PC-3 (cell line): ENCODE measurements at regions not wholly inside any gene's neighbourhood (a gene's known extent, or its start where the extent isn't known, plus 50 kb on each side); places are given as distances from the start of the nearest gene placed in this dataset.

Experiments used
- ATAC-seq: fragments of 200-7000 bp; cut with Tn5 transposase; 2 replicates; pipeline ENCODE4 v1.9.1; 2020; ENCODE audit warnings: mild to moderate bottlenecking, moderate library complexity
- BruUV-seq: library from RNA; stranded (reverse); fragments of 400-500 nt; replicated peaks from 2 replicates; lab custom pipeline; 2021; lab: Mats Ljungman, UMichigan
- CTCF ChIA-PET: fragments of 300-600 bp; sonication (Branson Sonifier 250); formaldehyde crosslinking; loops from one replicate; lab custom pipeline; 2022; ENCODE audit warnings: antibody characterized with exemption; lab: Charles Lee
- POLR2A ChIA-PET: fragments of 300-600 bp; sonication (Branson Sonifier 250); formaldehyde crosslinking; loops from one replicate; lab custom pipeline; 2022; ENCODE audit warnings: antibody characterized with exemption; ENCODE audit not compliant: unreplicated experiment; lab: Charles Lee
- DNase-seq: peaks from one replicate; pipeline ENCODE4 v3.0.0-alpha.2; 2015
- H2AFZ ChIP-seq: fragments of 300-600 bp; sonication (generic); 2 replicates; pipeline ENCODE4 v1.6.0; 2016; ENCODE audit warnings: antibody characterized with exemption, low read length
- H3F3A ChIP-seq: fragments of 300-600 bp; sonication (generic); one replicate; pipeline ENCODE4 v1.6.0; 2017; ENCODE audit warnings: antibody characterized with exemption, low read length, control low read depth, mild to moderate bottlenecking; ENCODE audit not compliant: unreplicated experiment
- H3K27ac ChIP-seq: fragments of 300-600 bp; sonication (generic); 2 replicates; pipeline ENCODE4 v1.5.1; 2016; ENCODE audit warnings: mild to moderate bottlenecking, low read length
- H3K27me3 ChIP-seq: fragments of 300-600 bp; sonication (generic); 2 replicates; pipeline ENCODE4 v1.6.1; 2016; ENCODE audit warnings: low read length, mixed read lengths
- H3K36me3 ChIP-seq: fragments of 300-600 bp; sonication (generic); 2 replicates; pipeline ENCODE4 v1.6.1; 2016; ENCODE audit warnings: low read depth, mixed run types, low read length, mixed read lengths
- H3K4me1 ChIP-seq: fragments of 300-600 bp; sonication (generic); 2 replicates; pipeline ENCODE4 v1.5.1; 2016; ENCODE audit warnings: low read length; ENCODE audit not compliant: insufficient read depth
- H3K4me2 ChIP-seq: fragments of 300-600 bp; sonication (generic); 2 replicates; pipeline ENCODE4 v1.6.0; 2016; ENCODE audit warnings: low read length
- H3K4me3 ChIP-seq: fragments of 300-600 bp; sonication (generic); 2 replicates; pipeline ENCODE4 v1.5.1; 2016; ENCODE audit warnings: mild to moderate bottlenecking, low read length, mixed read lengths
- H3K79me2 ChIP-seq: fragments of 300-600 bp; sonication (generic); 2 replicates; pipeline ENCODE4 v1.6.1; 2017; ENCODE audit warnings: low read length, mixed read lengths
- H3K9ac ChIP-seq: fragments of 300-600 bp; sonication (generic); 2 replicates; pipeline ENCODE4 v1.6.0; 2016; ENCODE audit warnings: mild to moderate bottlenecking, low read length
- H3K9me2 ChIP-seq: fragments of 300-600 bp; sonication (generic); replicated peaks from 2 replicates; pipeline ENCODE4 v1.6.1; 2016; ENCODE audit warnings: mixed run types, low read length, mixed read lengths
- H3K9me3 ChIP-seq: fragments of 300-600 bp; sonication (generic); 2 replicates; pipeline ENCODE4 v1.6.1; 2016; ENCODE audit warnings: low read length, mixed read lengths
- H4K20me1 ChIP-seq: fragments of 300-600 bp; sonication (generic); 2 replicates; pipeline ENCODE4 v1.6.1; 2016; ENCODE audit warnings: low read length, mixed read lengths
- EZH2 ChIP-seq: fragments of 300-600 bp; sonication (generic); IDR thresholded peaks from one replicate; pipeline ENCODE4 v1.6.1; 2017; ENCODE audit warnings: antibody characterized with exemption, mild to moderate bottlenecking, low read length; ENCODE audit not compliant: unreplicated experiment
- EZH2phosphoT487 ChIP-seq: fragments of 300-600 bp; sonication (generic); IDR thresholded peaks from 2 replicates; pipeline ENCODE4 v1.6.1; 2018; ENCODE audit warnings: mild to moderate bottlenecking, antibody characterized with exemption, low read length, borderline replicate concordance
- intact Hi-C: fragments of 100-400 bp; cut with micrococcal nuclease; formaldehyde crosslinking; loops from 2 replicates; pipeline ENCODE4 v1.9.0; 2023
- TF ChIP-seq, protein P1 (sequence below): fragments of 300-600 bp; sonication (generic); conservative IDR thresholded peaks from 2 replicates; pipeline ENCODE4 v1.5.1; 2017; ENCODE audit warnings: antibody characterized with exemption, low read depth, mild to moderate bottlenecking, low read length

DNA sequence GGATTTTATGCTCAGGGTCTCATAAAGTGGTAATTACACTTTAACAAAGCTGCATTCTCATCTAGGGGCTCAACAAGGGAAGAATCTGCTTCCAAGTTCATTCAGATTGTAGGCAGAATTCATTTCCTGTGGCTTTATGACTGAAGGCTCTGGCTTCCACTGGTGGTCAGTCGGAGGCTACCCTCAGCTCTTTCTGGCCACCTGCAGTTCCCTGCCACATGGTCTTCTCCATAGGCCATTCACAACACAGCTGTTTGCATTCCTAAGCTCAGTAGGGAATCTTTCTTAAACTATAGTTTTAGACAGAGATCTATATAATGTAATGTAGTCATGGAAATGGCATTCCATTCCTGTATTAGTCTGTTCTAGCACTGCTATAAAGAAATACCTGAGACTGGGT, 973.0 kb upstream of the SLIT2 start:
- POLR2A ChIA-PET, result no interaction called here
- no peaks in the 10 kb centered on the region for H3K36me3 ChIP-seq
- BruUV-seq, result no TSS peak
- DNase-seq, result no peak
- intact Hi-C loops, result no loop called here
- H3K9ac ChIP-seq, result no peak overlapping the region
- no peak overlapping the region for H3K4me2 ChIP-seq
- H3K4me1 ChIP-seq, result no peaks in the 10 kb centered on the region
- no peak overlapping the region for H3K27ac ChIP-seq
- CTCF ChIA-PET, result no interaction called here
- ATAC-seq, result no peak
- H3K9me2 ChIP-seq, result no peaks in the 10 kb centered on the region
- H3F3A ChIP-seq, result no peaks in the 10 kb centered on the region
- H3K9me3 ChIP-seq, result no peaks in the 10 kb centered on the region
- no peak overlapping the region for H3K4me3 ChIP-seq
- no peaks in the 10 kb centered on the region for H4K20me1 ChIP-seq
- no peaks in the 10 kb centered on the region for H3K79me2 ChIP-seq
- H2AFZ ChIP-seq, result no peak overlapping the region
- TF ChIP-seq, protein P1, sequence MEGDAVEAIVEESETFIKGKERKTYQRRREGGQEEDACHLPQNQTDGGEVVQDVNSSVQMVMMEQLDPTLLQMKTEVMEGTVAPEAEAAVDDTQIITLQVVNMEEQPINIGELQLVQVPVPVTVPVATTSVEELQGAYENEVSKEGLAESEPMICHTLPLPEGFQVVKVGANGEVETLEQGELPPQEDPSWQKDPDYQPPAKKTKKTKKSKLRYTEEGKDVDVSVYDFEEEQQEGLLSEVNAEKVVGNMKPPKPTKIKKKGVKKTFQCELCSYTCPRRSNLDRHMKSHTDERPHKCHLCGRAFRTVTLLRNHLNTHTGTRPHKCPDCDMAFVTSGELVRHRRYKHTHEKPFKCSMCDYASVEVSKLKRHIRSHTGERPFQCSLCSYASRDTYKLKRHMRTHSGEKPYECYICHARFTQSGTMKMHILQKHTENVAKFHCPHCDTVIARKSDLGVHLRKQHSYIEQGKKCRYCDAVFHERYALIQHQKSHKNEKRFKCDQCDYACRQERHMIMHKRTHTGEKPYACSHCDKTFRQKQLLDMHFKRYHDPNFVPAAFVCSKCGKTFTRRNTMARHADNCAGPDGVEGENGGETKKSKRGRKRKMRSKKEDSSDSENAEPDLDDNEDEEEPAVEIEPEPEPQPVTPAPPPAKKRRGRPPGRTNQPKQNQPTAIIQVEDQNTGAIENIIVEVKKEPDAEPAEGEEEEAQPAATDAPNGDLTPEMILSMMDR, result no peak
- TF ChIP-seq EZH2phosphoT487 (no peak), EZH2 (no peak)
- H3K27me3 ChIP-seq, result no peaks in the 10 kb centered on the region

DNA sequence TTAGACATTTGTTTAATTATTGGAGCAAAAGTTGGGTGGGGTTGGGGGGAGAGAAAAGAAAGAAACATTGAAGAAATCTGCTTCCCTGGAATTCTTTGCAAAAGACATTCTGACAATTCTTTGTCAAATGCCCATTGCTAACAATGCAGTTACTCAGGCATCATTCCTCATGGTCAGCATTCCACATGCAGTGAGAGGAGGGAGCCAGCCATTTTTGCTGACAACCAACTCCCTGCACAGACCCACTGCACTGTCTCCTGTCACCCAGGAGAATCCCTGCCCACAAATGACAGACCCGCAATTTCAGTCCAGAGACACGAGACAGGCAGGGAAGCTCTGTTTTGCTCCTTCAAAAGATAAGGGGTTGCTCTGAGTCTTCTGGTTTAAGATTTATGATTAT, 985.1 kb upstream of the SLIT2 start:
- Histone ChIP-seq H2AFZ (no peak overlapping the region), H3K9me2 (no peaks in the 10 kb centered on the region), H3K4me3 (no peak overlapping the region), H3K36me3 (no peaks in the 10 kb centered on the region), H3K79me2 (no peaks in the 10 kb centered on the region), H3K27ac (no peak overlapping the region), H3K4me1 (no peaks in the 10 kb centered on the region), H3K9ac (no peak overlapping the region), H3K4me2 (no peak overlapping the region), H3F3A (no peaks in the 10 kb centered on the region), H3K27me3 (no peaks in the 10 kb centered on the region), H3K9me3 (no peaks in the 10 kb centered on the region), H4K20me1 (no peaks in the 10 kb centered on the region)
- ATAC-seq (no peak), DNase-seq (no peak)
- intact Hi-C loops, result no loop called here
- BruUV-seq, result no TSS peak
- POLR2A ChIA-PET, result no interaction called here
- CTCF ChIA-PET, result no interaction called here
- TF ChIP-seq EZH2 (no peak), EZH2phosphoT487 (no peak)
- TF ChIP-seq, protein P1, result no peak

DNA sequence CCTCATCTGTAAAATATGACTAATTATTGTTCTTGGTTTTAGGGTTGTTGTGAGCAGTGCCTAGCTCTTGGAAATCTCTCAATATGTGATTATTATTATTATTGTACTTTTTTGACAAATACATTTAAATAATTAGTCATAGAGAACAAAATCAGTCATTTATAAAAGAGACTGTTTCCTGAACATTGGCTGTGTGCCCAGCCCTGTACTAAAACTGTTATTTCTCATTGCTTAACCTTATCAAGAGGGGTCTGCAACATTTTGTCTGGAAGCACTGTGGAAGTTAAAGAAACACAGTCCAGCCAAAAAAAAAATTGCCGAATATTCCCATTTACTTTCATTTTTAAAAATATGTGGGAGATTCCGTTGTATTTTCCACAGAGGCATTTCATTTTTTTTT, 989.2 kb upstream of the SLIT2 start:
- no peak for ATAC-seq

More for the DNA sequence above, 989.2 kb upstream of the SLIT2 start:
- no peak overlapping the region for H3K4me3 ChIP-seq
- H2AFZ ChIP-seq, result no peak overlapping the region
- intact Hi-C loops, result no loop called here
- ChIA-PET CTCF (no interaction called here), POLR2A (no interaction called here)
- H3K27ac ChIP-seq, result no peak overlapping the region
- H3K4me1 ChIP-seq, result no peaks in the 10 kb centered on the region
- H3K79me2 ChIP-seq, result no peaks in the 10 kb centered on the region
- 0 out of 2 replicates have a peak overlapping the region, but pooled peaks have one; percentile 7 for H3K4me2 ChIP-seq
- TF ChIP-seq, protein P1, result no peak
- TF ChIP-seq EZH2, result no peak
- TF ChIP-seq EZH2phosphoT487, result no peak
- no peaks in the 10 kb centered on the region for H3F3A ChIP-seq
- no peak overlapping the region for H3K9ac ChIP-seq
- no peaks in the 10 kb centered on the region for H3K9me2 ChIP-seq
- DNase-seq, result no peak
- no TSS peak for BruUV-seq
- H3K9me3 ChIP-seq, result no peaks in the 10 kb centered on the region
- H3K27me3 ChIP-seq, result no peaks in the 10 kb centered on the region
- H3K36me3 ChIP-seq, result no peaks in the 10 kb centered on the region
- H4K20me1 ChIP-seq, result no peaks in the 10 kb centered on the region
